Loucy (cell line): ENCODE measurements at regions not wholly inside any gene's neighbourhood (a gene's known extent, or its start where the extent isn't known, plus 50 kb on each side); places are given as distances from the start of the nearest gene placed in this dataset.

Experiments used
- CTCF ChIP-seq: fragments of 200-600 bp; sonication (generic); conservative IDR thresholded peaks from 2 replicates; pipeline ENCODE4 v1.5.1; 2014; ENCODE audit warnings: mild to moderate bottlenecking, antibody characterized with exemption, low read length
- EZH2phosphoT487 ChIP-seq: fragments of 200-600 bp; IDR thresholded peaks from 2 replicates; pipeline ENCODE4 v1.6.1; 2018; ENCODE audit warnings: antibody characterized with exemption, mild to moderate bottlenecking, moderate library complexity, borderline replicate concordance

- TF ChIP-seq CTCF (no peak), EZH2phosphoT487 (no peak)
These were observed 164.5 kb downstream of the IRS1 start for GRCh38 chr2:226634943-226635604.
